ENCODE measurements at regions not wholly inside any gene's neighbourhood (a gene's known extent, or its start where the extent isn't known, plus 50 kb on each side); places are given as distances from the start of the nearest gene placed in this dataset.

DNA sequence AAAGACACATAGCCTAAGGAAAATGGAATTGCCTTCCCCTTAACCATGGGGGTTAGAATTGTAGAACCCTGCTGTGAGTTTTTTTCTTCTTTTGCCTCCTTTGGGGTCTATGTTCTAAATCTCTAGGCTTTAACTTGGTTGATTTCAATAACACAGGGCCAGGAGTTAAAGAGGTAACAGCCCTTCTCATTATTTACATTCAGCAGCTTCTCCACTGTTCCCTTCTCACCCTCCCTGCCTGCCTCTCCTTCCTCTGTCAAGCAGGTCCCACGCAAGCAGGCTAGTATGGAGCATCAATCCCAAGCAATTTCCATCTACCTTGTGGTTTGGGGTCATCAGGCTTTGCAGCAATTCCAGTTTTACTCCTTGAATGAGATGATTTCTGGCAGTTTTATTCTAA lies 236.1 kb upstream of the G2E3 start:
- no peaks in the 10 kb centered on the region for H3K36me3 Mint-ChIP-seq (ENCODE audit: low read depth)

GRCh38 chr14:30330033-30330432 lies 228.9 kb upstream of the G2E3 start:
- Mint-ChIP-seq H3K4me3 (no peak overlapping the region), H3K36me3 (ENCODE audit: low read depth) (no peaks in the 10 kb centered on the region), H3K27me3 (no peaks in the 10 kb centered on the region), H3K27ac (no peak overlapping the region), H3K9me3 (no peaks in the 10 kb centered on the region), H3K4me1 (ENCODE audit: low read depth) (no peaks in the 10 kb centered on the region)
- intact Hi-C loops (cut with micrococcal nuclease): no loop called here

More for the DNA sequence above, 236.1 kb upstream of the G2E3 start:
- intact Hi-C loops (cut with micrococcal nuclease): no loop called here
- Mint-ChIP-seq H3K4me3 (no peak overlapping the region), H3K27ac (no peak overlapping the region), H3K9me3 (no peaks in the 10 kb centered on the region), H3K4me1 (ENCODE audit: low read depth) (no peaks in the 10 kb centered on the region), H3K27me3 (no peaks in the 10 kb centered on the region)

- Mint-ChIP-seq H3K4me1 (ENCODE audit: low read depth) (no peaks in the 10 kb centered on the region), H3K36me3 (ENCODE audit: low read depth) (no peaks in the 10 kb centered on the region), H3K4me3 (no peak overlapping the region), H3K27me3 (no peaks in the 10 kb centered on the region), H3K27ac (no peak overlapping the region), H3K9me3 (no peaks in the 10 kb centered on the region)
- intact Hi-C loops (cut with micrococcal nuclease): no loop called here
Measured at GRCh38 chr14:30330445-30330844, 228.5 kb upstream of the G2E3 start.

GRCh38 chr14:30331030-30331429 lies 227.9 kb upstream of the G2E3 start:
- H3K4me3 Mint-ChIP-seq: no peak overlapping the region
- no peaks in the 10 kb centered on the region for H3K9me3 Mint-ChIP-seq
- intact Hi-C loops (cut with micrococcal nuclease): no loop called here
- no peak overlapping the region for H3K27ac Mint-ChIP-seq
- H3K4me1 Mint-ChIP-seq (ENCODE audit: low read depth): no peaks in the 10 kb centered on the region
- no peaks in the 10 kb centered on the region for H3K27me3 Mint-ChIP-seq
- H3K36me3 Mint-ChIP-seq (ENCODE audit: low read depth): no peaks in the 10 kb centered on the region

GRCh38 chr14:30332374-30332773 lies 226.6 kb upstream of the G2E3 start:
- no peaks in the 10 kb centered on the region for H3K36me3 Mint-ChIP-seq (ENCODE audit: low read depth)
- no peaks in the 10 kb centered on the region for H3K4me1 Mint-ChIP-seq (ENCODE audit: low read depth)
- H3K27me3 Mint-ChIP-seq: no peaks in the 10 kb centered on the region
- intact Hi-C loops (cut with micrococcal nuclease): no loop called here
- H3K9me3 Mint-ChIP-seq: no peaks in the 10 kb centered on the region
- no peak overlapping the region for H3K27ac Mint-ChIP-seq
- H3K4me3 Mint-ChIP-seq: no peak overlapping the region

DNA sequence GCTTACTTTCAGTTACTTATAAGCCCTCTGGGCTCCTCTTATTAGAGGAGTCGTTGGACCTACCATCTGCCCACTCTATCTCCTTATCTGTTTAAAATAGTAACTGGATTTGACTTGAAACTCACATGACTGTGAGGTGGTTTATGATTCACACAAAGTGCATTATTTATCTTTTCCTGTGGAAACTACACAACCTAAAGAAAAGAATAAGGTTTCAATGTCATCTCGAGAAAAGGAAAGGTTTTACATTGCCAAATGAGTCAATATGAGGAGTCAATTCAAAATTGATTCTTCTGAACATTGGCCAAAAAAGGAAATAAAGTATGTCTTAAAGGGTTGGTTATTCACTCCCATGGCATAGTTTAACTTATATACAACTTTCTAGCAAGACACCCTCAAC lies 225.0 kb upstream of the G2E3 start:
- no peak overlapping the region for H3K4me3 Mint-ChIP-seq
- H3K27ac Mint-ChIP-seq: no peak overlapping the region
- H3K36me3 Mint-ChIP-seq (ENCODE audit: low read depth): no peaks in the 10 kb centered on the region
- H3K4me1 Mint-ChIP-seq (ENCODE audit: low read depth): no peaks in the 10 kb centered on the region
- H3K27me3 Mint-ChIP-seq: no peaks in the 10 kb centered on the region
- intact Hi-C loops (cut with micrococcal nuclease): no loop called here
- H3K9me3 Mint-ChIP-seq: no peaks in the 10 kb centered on the region

DNA sequence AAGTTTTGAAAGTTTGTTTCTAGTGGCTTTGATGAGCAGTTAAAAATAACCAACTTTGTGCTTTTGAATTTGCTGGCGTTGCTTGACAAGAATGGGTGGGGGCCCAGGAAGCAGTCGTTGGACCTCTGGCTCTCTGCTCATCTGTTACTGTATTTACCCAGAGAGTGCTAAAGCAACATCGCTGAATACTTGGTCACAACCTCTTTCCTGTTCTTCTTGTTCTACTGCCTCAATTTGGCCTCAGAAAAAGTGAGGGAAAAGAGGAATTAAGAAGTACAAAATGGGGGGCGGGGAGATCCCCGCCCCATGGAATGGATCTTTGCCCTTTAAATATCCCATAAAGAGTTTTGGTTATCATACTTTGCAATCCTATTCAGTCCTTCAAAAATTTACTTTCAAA lies 221.5 kb upstream of the G2E3 start:
- intact Hi-C loops (cut with micrococcal nuclease): no loop called here
- H3K4me3 Mint-ChIP-seq: no peak overlapping the region
- no peaks in the 10 kb centered on the region for H3K4me1 Mint-ChIP-seq (ENCODE audit: low read depth)
- no peak overlapping the region for H3K27ac Mint-ChIP-seq
- H3K9me3 Mint-ChIP-seq: no peaks in the 10 kb centered on the region
- no peaks in the 10 kb centered on the region for H3K27me3 Mint-ChIP-seq
- no peaks in the 10 kb centered on the region for H3K36me3 Mint-ChIP-seq (ENCODE audit: low read depth)

DNA sequence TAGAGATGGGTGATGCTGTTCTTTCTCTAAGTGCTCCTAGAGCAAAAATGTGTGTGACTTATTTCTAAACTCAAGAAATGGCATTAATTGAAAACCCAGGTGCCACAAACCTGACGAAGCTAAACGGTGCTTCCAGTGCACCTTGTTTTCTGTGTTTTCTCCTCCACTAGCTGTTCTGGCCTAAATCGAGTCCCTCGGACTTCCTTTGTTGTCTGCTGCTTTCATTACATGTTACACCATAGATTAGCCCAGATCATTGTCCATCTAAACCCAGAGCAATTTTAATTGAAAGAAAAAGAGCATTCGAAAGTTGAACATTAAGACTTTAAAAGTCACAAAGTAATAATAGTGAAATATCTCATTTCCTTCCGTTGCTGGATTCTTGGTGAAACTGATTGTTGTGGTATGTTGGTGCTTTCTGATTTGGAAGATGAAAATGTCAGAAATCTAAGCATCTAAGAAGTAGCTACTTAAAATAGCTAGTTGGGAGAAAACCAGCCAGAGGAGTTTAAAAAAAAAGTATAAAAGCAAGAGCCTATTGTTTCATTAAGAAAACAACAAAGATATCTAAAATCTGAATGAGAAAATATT lies 219.6 kb upstream of the G2E3 start:
- no peak overlapping the region for H3K4me3 Mint-ChIP-seq
- H3K9me3 Mint-ChIP-seq: no peaks in the 10 kb centered on the region
- no peaks in the 10 kb centered on the region for H3K36me3 Mint-ChIP-seq (ENCODE audit: low read depth)
- intact Hi-C loops (cut with micrococcal nuclease): no loop called here
- no peaks in the 10 kb centered on the region for H3K4me1 Mint-ChIP-seq (ENCODE audit: low read depth)
- H3K27ac Mint-ChIP-seq: no peak overlapping the region
- no peaks in the 10 kb centered on the region for H3K27me3 Mint-ChIP-seq

- no peak overlapping the region for H3K27ac Mint-ChIP-seq
- no peaks in the 10 kb centered on the region for H3K9me3 Mint-ChIP-seq
- no peak overlapping the region for H3K4me3 Mint-ChIP-seq
- intact Hi-C loops (cut with micrococcal nuclease): no loop called here
- no peaks in the 10 kb centered on the region for H3K4me1 Mint-ChIP-seq (ENCODE audit: low read depth)
- H3K27me3 Mint-ChIP-seq: no peaks in the 10 kb centered on the region
- no peaks in the 10 kb centered on the region for H3K36me3 Mint-ChIP-seq (ENCODE audit: low read depth)
Measured at GRCh38 chr14:30340495-30340894, 218.5 kb upstream of the G2E3 start.

DNA sequence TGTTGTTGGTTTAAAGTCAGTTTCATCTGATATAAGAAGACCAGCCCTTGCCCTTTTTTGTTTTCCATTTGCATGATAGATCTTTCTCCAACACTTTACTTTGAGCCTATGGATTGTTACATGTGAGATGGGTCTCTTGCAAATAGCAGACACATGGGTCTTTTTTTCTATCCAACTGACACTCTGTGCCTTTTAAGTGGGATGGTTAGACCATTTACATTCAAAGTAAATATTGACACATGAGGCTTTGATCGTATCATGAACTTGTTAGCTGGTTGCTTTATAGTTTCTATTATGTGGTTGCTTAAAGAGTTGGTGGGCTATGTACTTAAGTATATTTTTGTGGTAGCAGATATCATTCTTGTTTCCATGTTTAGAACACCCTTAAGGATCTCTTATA lies 213.4 kb upstream of the G2E3 start:
- intact Hi-C loops (cut with micrococcal nuclease): no loop called here

DNA sequence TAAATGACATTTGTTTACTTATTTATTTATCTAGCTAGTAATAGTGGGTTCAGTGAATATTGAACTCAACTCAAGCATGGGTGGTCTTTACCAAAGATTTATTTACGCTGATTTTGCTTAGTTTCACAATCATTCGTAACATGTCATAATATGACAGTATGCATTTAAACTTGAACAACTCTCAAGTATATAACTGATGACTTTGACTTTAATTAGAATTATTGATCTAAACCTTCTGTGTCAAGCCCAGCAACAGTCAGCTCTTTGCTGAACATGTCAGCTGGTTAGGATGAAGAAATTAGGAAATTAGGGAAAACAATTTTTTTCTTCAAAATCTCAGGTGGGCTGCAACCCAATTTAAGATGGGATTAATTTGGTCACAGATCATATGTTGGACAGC lies 210.5 kb upstream of the G2E3 start:
- H3K9me3 Mint-ChIP-seq: no peaks in the 10 kb centered on the region
- H3K27me3 Mint-ChIP-seq: no peaks in the 10 kb centered on the region
- intact Hi-C loops (cut with micrococcal nuclease): no loop called here
- H3K27ac Mint-ChIP-seq: no peak overlapping the region
- H3K4me1 Mint-ChIP-seq (ENCODE audit: low read depth): no peaks in the 10 kb centered on the region
- no peaks in the 10 kb centered on the region for H3K36me3 Mint-ChIP-seq (ENCODE audit: low read depth)
- H3K4me3 Mint-ChIP-seq: no peak overlapping the region

More for the DNA sequence above, 213.4 kb upstream of the G2E3 start:
- no peaks in the 10 kb centered on the region for H3K27me3 Mint-ChIP-seq
- no peak overlapping the region for H3K4me3 Mint-ChIP-seq
- no peaks in the 10 kb centered on the region for H3K36me3 Mint-ChIP-seq (ENCODE audit: low read depth)
- no peak overlapping the region for H3K27ac Mint-ChIP-seq
- H3K9me3 Mint-ChIP-seq: no peaks in the 10 kb centered on the region
- H3K4me1 Mint-ChIP-seq (ENCODE audit: low read depth): no peaks in the 10 kb centered on the region

DNA sequence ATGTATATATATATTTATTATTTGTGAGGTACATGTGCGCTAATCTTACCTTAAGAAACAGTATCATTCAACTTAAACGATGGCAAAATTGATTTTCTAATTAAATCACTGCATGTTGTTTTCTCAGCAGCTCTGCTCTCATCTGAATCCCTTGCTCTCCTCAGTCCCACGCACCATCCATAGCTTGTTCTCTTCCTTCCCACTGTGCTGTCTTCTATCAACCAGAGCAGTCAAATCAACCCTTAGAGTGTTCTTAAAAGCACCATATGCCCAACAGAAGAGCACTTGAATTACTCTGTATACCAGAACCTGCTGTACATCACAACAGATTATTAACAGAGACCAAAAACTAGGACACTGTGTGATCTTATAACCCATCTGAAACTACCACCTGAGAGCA lies 209.4 kb upstream of the G2E3 start:
- Mint-ChIP-seq H3K27me3 (no peaks in the 10 kb centered on the region), H3K36me3 (ENCODE audit: low read depth) (no peaks in the 10 kb centered on the region), H3K4me3 (no peak overlapping the region), H3K27ac (no peak overlapping the region), H3K9me3 (no peaks in the 10 kb centered on the region), H3K4me1 (ENCODE audit: low read depth) (no peaks in the 10 kb centered on the region)
- intact Hi-C loops (cut with micrococcal nuclease): no loop called here

- intact Hi-C loops (cut with micrococcal nuclease): no loop called here
- no peak overlapping the region for H3K27ac Mint-ChIP-seq
- H3K4me3 Mint-ChIP-seq: no peak overlapping the region
- peaks cover 4% of the 10 kb centered on the region for H3K27me3 Mint-ChIP-seq
- H3K4me1 Mint-ChIP-seq (ENCODE audit: low read depth): no peaks in the 10 kb centered on the region
- no peaks in the 10 kb centered on the region for H3K9me3 Mint-ChIP-seq
- H3K36me3 Mint-ChIP-seq (ENCODE audit: low read depth): no peaks in the 10 kb centered on the region
Measured at GRCh38 chr14:30354439-30354838, 204.5 kb upstream of the G2E3 start.

DNA sequence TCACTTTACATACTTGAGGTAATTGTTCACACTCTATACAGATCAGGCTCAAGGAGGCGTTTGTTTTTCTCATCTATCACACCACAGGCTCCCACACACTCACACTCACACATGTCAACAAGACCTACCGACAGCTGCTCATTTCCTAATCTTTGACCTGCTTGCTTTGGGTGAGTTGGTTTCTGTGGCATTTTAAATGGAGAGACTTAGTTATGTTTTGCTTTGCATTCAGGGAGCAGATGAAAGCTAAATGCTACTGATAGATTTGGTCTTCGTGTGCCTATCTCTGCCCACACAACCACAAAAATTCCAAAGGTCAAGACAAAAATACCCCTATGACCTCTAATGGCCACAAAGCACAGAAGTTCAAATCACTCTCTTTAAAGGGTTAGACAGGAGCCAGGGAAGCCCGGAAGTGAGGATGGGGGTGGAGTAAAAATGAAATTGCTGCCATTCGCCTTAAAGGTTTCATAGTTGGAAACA lies 203.5 kb upstream of the G2E3 start:
- intact Hi-C loops (cut with micrococcal nuclease): no loop called here
- no peak overlapping the region for H3K4me3 Mint-ChIP-seq

DNA sequence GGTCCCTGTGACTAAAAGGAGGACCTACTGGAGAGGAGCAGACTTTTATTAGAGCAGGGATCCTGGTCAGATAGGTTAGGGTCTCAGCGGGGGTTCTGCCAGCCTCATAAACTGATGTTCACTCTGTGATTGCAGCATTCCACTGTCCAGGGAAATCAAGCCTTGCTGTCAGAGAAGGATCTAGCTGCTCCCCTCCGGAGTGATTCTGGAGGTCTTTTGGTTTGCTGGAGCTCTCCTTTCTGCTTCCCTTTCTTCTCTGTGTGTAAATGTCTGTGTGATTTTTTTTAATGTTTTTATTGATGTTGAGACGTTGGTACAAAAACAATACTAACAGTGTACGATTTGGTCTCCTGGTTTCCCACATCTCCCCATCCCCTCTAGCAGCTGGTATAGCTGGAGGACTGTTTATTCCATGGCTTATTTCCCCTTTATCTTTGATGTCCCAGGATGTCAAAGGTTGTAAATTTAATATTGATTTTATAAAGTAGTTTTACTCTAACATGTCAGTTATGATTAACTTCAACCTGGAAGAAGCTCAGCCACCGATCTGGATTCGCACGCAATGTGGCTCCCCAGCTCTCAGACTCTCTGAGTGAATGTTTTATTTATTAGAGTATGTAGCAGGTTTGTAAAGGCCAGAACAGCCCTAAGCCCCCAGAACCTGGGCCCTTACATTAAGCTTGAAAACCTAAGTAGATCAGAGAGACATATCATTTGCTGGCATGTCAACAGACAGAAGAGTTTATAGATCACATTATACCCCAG lies 202.3 kb upstream of the G2E3 start:
- Mint-ChIP-seq H3K27ac (no peak overlapping the region), H3K9me3 (no peaks in the 10 kb centered on the region), H3K27me3 (peaks cover 4% of the 10 kb centered on the region), H3K4me1 (ENCODE audit: low read depth) (no peaks in the 10 kb centered on the region), H3K4me3 (no peak overlapping the region), H3K36me3 (ENCODE audit: low read depth) (no peaks in the 10 kb centered on the region)
- intact Hi-C loops (cut with micrococcal nuclease): no loop called here

More for the DNA sequence above, 203.5 kb upstream of the G2E3 start:
- Mint-ChIP-seq H3K9me3 (no peaks in the 10 kb centered on the region), H3K27me3 (peaks cover 4% of the 10 kb centered on the region), H3K27ac (no peak overlapping the region), H3K36me3 (ENCODE audit: low read depth) (no peaks in the 10 kb centered on the region), H3K4me1 (ENCODE audit: low read depth) (no peaks in the 10 kb centered on the region)

Data from dendritic cell treated with granulocyte-macrophage colony-stimulating factor and Interleukin-4, amounts not matched to agents 40 ng/mL and 50 ng/mL, for 4 days (primary cell).